Thyroid gland (tissue), 4 donors: ENCODE measurements at regions not wholly inside any gene's neighbourhood (a gene's known extent, or its start where the extent isn't known, plus 50 kb on each side); places are given as distances from the start of the nearest gene placed in this dataset.

Experiments
- CTCF ChIP-seq, 6 experiments: fragments of 200-600 bp in 3 of 6; fragments of 450-650 bp in 3 of 6; sonication (generic) in 3 of 6; IDR thresholded peaks; one replicate each; pipeline ENCODE4 v1.5.1; 2016 to 2019; ENCODE audit warnings: antibody characterized with exemption in 6 of 6, mild to moderate bottlenecking in 2 of 6, inconsistent platforms in 1 of 6, moderate library complexity in 1 of 6
- POLR2A ChIP-seq, 2 donors: fragments of 450-650 bp; IDR thresholded peaks; one replicate each; pipeline ENCODE4 v1.6.1; 2017; ENCODE audit warnings: antibody characterized with exemption in 2 of 2, mild to moderate bottlenecking in 2 of 2, moderate library complexity in 1 of 2

GRCh38 chr7:17444151-17444550 lies 145.7 kb downstream of the AHR start:
- no peak for TF ChIP-seq POLR2A (IDR thresholded peaks at IDR 0.05)
- no peak for TF ChIP-seq CTCF (IDR thresholded peaks at IDR 0.05)
